ENCODE measurements at regions not wholly inside any gene's neighbourhood (a gene's known extent, or its start where the extent isn't known, plus 50 kb on each side); places are given as distances from the start of the nearest gene placed in this dataset.
A peak's percentile ranks its signal among the peaks of the same experiment; 100 is the strongest.

- Histone ChIP-seq H3K4me3 (ENCODE audit: low read depth, low read length) (no peak overlapping the region), H4K8ac (ENCODE audit: low read depth, low read length) (no peak overlapping the region), H2BK12ac (ENCODE audit: low read length) (no peak overlapping the region), H4K12ac (ENCODE audit: low read depth, low read length) (no peak overlapping the region), H3K23ac (ENCODE audit: low read length) (no peak overlapping the region), H3K4me1 (ENCODE audit: control insufficient read depth in 1 of 2, insufficient read depth in 2 of 2, low read length in 2 of 2) (no peaks in the 10 kb centered on the region), H3K9ac (ENCODE audit: low read length) (no peak overlapping the region), H2AFZ (ENCODE audit: insufficient read depth, low read length, poor library complexity) (no peak overlapping the region), H3K9me3 (ENCODE audit: insufficient read depth, low read depth, low read length) (no peaks in the 10 kb centered on the region), H3K79me2 (ENCODE audit: control insufficient read depth, insufficient read depth, low read length, poor library complexity) (no peaks in the 10 kb centered on the region), H3K4me2 (ENCODE audit: low read length) (no peak overlapping the region), H2BK5ac (ENCODE audit: low read depth, low read length, poor library complexity) (no peak overlapping the region), H2BK120ac (ENCODE audit: insufficient read depth, low read length, poor library complexity) (no peak overlapping the region), H3K79me1 (ENCODE audit: low read length) (peaks cover 2% of the 10 kb centered on the region), H3K36me3 (ENCODE audit: control insufficient read depth in 1 of 2, insufficient read depth in 2 of 2, low read length in 2 of 2) (no peaks in the 10 kb centered on the region), H3K27ac (ENCODE audit: low read depth, low read length) (no peak overlapping the region), H2AK5ac (ENCODE audit: low read length) (no peak overlapping the region), H3K4ac (ENCODE audit: low read depth, low read length) (no peak overlapping the region), H3K14ac (ENCODE audit: low read length) (no peak overlapping the region), H4K91ac (ENCODE audit: low read depth, low read length) (no peak overlapping the region), H3K18ac (ENCODE audit: low read length) (no peak overlapping the region), H3K27me3 (ENCODE audit: insufficient read depth, low read length) (no peaks in the 10 kb centered on the region)
- WGBS (ENCODE audit: extremely low coverage, insufficient coverage, insufficient read length), result no CpG with 5 or more reads among the region's 3 CpGs
- DNase-seq, result no peak
Observed at GRCh38 chr1:83769072-83769471, 229.9 kb downstream of the TTLL7 start.

GRCh38 chr1:83766241-83766691 lies 232.7 kb downstream of the TTLL7 start:
- Histone ChIP-seq H4K12ac (ENCODE audit: low read depth, low read length) (no peak overlapping the region), H2BK12ac (ENCODE audit: low read length) (no peak overlapping the region), H4K91ac (ENCODE audit: low read depth, low read length) (no peak overlapping the region), H3K9ac (ENCODE audit: low read length) (no peak overlapping the region), H3K79me1 (ENCODE audit: low read length) (peaks cover 10% of the 10 kb centered on the region), H4K8ac (ENCODE audit: low read depth, low read length) (no peak overlapping the region), H3K18ac (ENCODE audit: low read length) (no peak overlapping the region), H3K27me3 (ENCODE audit: insufficient read depth, low read length) (no peaks in the 10 kb centered on the region), H3K23ac (ENCODE audit: low read length) (no peak overlapping the region), H2BK120ac (ENCODE audit: insufficient read depth, low read length, poor library complexity) (peak overlapping the region; percentile 33), H3K4me1 (ENCODE audit: control insufficient read depth in 1 of 2, insufficient read depth in 2 of 2, low read length in 2 of 2) (peaks cover 0 to 3% of the 10 kb centered on the region in 2 experiments), H2AFZ (ENCODE audit: insufficient read depth, low read length, poor library complexity) (no peak overlapping the region), H2AK5ac (ENCODE audit: low read length) (no peak overlapping the region), H3K4me2 (ENCODE audit: low read length) (no peak overlapping the region), H3K14ac (ENCODE audit: low read length) (no peak overlapping the region), H2BK5ac (ENCODE audit: low read depth, low read length, poor library complexity) (no peak overlapping the region), H3K36me3 (ENCODE audit: control insufficient read depth in 1 of 2, insufficient read depth in 2 of 2, low read length in 2 of 2) (no peaks in the 10 kb centered on the region), H3K9me3 (ENCODE audit: insufficient read depth, low read depth, low read length) (no peaks in the 10 kb centered on the region), H3K27ac (ENCODE audit: low read depth, low read length) (no peak overlapping the region), H3K4me3 (ENCODE audit: low read depth, low read length) (no peak overlapping the region), H3K79me2 (ENCODE audit: control insufficient read depth, insufficient read depth, low read length, poor library complexity) (no peaks in the 10 kb centered on the region), H3K4ac (ENCODE audit: low read depth, low read length) (no peak overlapping the region)
- DNase-seq, result no peak
- WGBS (ENCODE audit: extremely low coverage, insufficient coverage, insufficient read length), result no CpG with 5 or more reads among the region's 1 CpG

GRCh38 chr1:83765125-83765524 lies 233.8 kb downstream of the TTLL7 start:
- no CpG with 5 or more reads among the region's 3 CpGs for WGBS (ENCODE audit: extremely low coverage, insufficient coverage, insufficient read length)
- Histone ChIP-seq H3K4me3 (ENCODE audit: low read depth, low read length) (no peak overlapping the region), H3K18ac (ENCODE audit: low read length) (no peak overlapping the region), H3K23ac (ENCODE audit: low read length) (no peak overlapping the region), H4K91ac (ENCODE audit: low read depth, low read length) (no peak overlapping the region), H3K27me3 (ENCODE audit: insufficient read depth, low read length) (no peaks in the 10 kb centered on the region), H2BK120ac (ENCODE audit: insufficient read depth, low read length, poor library complexity) (no peak overlapping the region), H4K8ac (ENCODE audit: low read depth, low read length) (no peak overlapping the region), H2BK5ac (ENCODE audit: low read depth, low read length, poor library complexity) (no peak overlapping the region), H3K9ac (ENCODE audit: low read length) (no peak overlapping the region), H3K9me3 (ENCODE audit: insufficient read depth, low read depth, low read length) (no peaks in the 10 kb centered on the region), H3K4ac (ENCODE audit: low read depth, low read length) (no peak overlapping the region), H3K14ac (ENCODE audit: low read length) (no peak overlapping the region), H3K4me1 (ENCODE audit: control insufficient read depth in 1 of 2, insufficient read depth in 2 of 2, low read length in 2 of 2) (peaks cover 0 to 8% of the 10 kb centered on the region in 2 experiments), H3K36me3 (ENCODE audit: control insufficient read depth in 1 of 2, insufficient read depth in 2 of 2, low read length in 2 of 2) (no peaks in the 10 kb centered on the region), H2AFZ (ENCODE audit: insufficient read depth, low read length, poor library complexity) (no peak overlapping the region), H2AK5ac (ENCODE audit: low read length) (no peak overlapping the region), H3K27ac (ENCODE audit: low read depth, low read length) (no peak overlapping the region), H4K12ac (ENCODE audit: low read depth, low read length) (no peak overlapping the region), H3K4me2 (ENCODE audit: low read length) (no peak overlapping the region), H2BK12ac (ENCODE audit: low read length) (no peak overlapping the region), H3K79me2 (ENCODE audit: control insufficient read depth, insufficient read depth, low read length, poor library complexity) (no peaks in the 10 kb centered on the region), H3K79me1 (ENCODE audit: low read length) (peaks cover 10% of the 10 kb centered on the region)
- peak in 1 of 2 donors; percentile 9 for DNase-seq

DNA sequence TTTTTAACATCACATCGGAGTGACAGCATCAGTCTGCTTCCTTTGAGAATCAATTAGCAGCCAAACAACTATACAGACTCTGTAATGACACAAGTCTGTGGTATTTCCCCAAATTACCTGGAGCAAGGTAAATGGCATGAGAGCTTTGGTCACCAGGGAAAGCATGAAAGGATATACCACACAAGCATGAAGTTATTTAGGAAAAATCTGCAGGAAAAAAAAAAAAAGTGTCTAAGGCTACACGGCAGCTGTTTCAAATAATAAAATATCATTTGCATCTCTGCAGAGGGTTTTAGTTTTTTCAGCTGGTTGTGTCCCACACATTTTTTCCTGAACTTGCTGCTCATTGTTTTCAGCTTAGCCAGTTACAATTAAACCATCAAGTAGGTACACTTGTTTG lies 234.7 kb downstream of the TTLL7 start:
- H3K9ac ChIP-seq (ENCODE audit: low read length), result no peak overlapping the region
- peaks cover 0 to 8% of the 10 kb centered on the region in 2 experiments for H3K4me1 ChIP-seq (ENCODE audit: control insufficient read depth in 1 of 2, insufficient read depth in 2 of 2, low read length in 2 of 2)
- no peak overlapping the region for H3K4ac ChIP-seq (ENCODE audit: low read depth, low read length)
- H3K14ac ChIP-seq (ENCODE audit: low read length), result no peak overlapping the region
- H3K27me3 ChIP-seq (ENCODE audit: insufficient read depth, low read length), result no peaks in the 10 kb centered on the region
- peak; percentile 57 to 89 for DNase-seq
- H3K9me3 ChIP-seq (ENCODE audit: insufficient read depth, low read depth, low read length), result no peaks in the 10 kb centered on the region
- peak overlapping the region; percentile 78 for H3K27ac ChIP-seq (ENCODE audit: low read depth, low read length)
- H4K12ac ChIP-seq (ENCODE audit: low read depth, low read length), result no peak overlapping the region
- no peak overlapping the region for H2BK12ac ChIP-seq (ENCODE audit: low read length)
- H3K4me2 ChIP-seq (ENCODE audit: low read length), result peak overlapping the region; percentile 25
- H3K36me3 ChIP-seq (ENCODE audit: control insufficient read depth in 1 of 2, insufficient read depth in 2 of 2, low read length in 2 of 2), result no peaks in the 10 kb centered on the region
- no peak overlapping the region for H4K91ac ChIP-seq (ENCODE audit: low read depth, low read length)
- no peak overlapping the region for H4K8ac ChIP-seq (ENCODE audit: low read depth, low read length)
- no peak overlapping the region for H2AK5ac ChIP-seq (ENCODE audit: low read length)
- no peak overlapping the region for H3K23ac ChIP-seq (ENCODE audit: low read length)
- no peak overlapping the region for H3K4me3 ChIP-seq (ENCODE audit: low read depth, low read length)
- no peak overlapping the region for H2BK120ac ChIP-seq (ENCODE audit: insufficient read depth, low read length, poor library complexity)
- peaks cover 10% of the 10 kb centered on the region for H3K79me1 ChIP-seq (ENCODE audit: low read length)
- H2AFZ ChIP-seq (ENCODE audit: insufficient read depth, low read length, poor library complexity), result no peak overlapping the region
- H2BK5ac ChIP-seq (ENCODE audit: low read depth, low read length, poor library complexity), result no peak overlapping the region
- no peak overlapping the region for H3K18ac ChIP-seq (ENCODE audit: low read length)
- WGBS (ENCODE audit: extremely low coverage, insufficient coverage, insufficient read length), result no CpG with 5 or more reads among the region's 2 CpGs
- no peaks in the 10 kb centered on the region for H3K79me2 ChIP-seq (ENCODE audit: control insufficient read depth, insufficient read depth, low read length, poor library complexity)
